Osteoblast (primary cell): ENCODE measurements at regions not wholly inside any gene's neighbourhood (a gene's known extent, or its start where the extent isn't known, plus 50 kb on each side); places are given as distances from the start of the nearest gene placed in this dataset.

Experiments
- DNase-seq: peaks from one replicate; pipeline ENCODE4 v3.0.0; 2011; ENCODE audit warnings: low spot score, mixed read lengths; ENCODE audit not compliant: insufficient read length; ENCODE audit errors: missing footprints
- H2AFZ ChIP-seq: 2 replicates; pipeline ENCODE4 v1.6.0; 2011; ENCODE audit warnings: mild to moderate bottlenecking, low read length
- H3K27ac ChIP-seq: 2 replicates; pipeline ENCODE4 v1.5.1; 2011; ENCODE audit warnings: mild to moderate bottlenecking, low read depth, low read length, moderate library complexity
- H3K27me3 ChIP-seq: 2 replicates; pipeline ENCODE4 v1.6.0; 2012; ENCODE audit warnings: mild to moderate bottlenecking, control low read depth, inconsistent platforms, low read length, moderate library complexity; ENCODE audit not compliant: insufficient read depth
- H3K36me3 ChIP-seq: 2 replicates; pipeline ENCODE4 v1.5.1; 2011; ENCODE audit warnings: mild to moderate bottlenecking, low read length, control low read depth, moderate library complexity; ENCODE audit not compliant: insufficient read depth
- H3K4me1 ChIP-seq: 2 replicates; pipeline ENCODE4 v1.5.1; 2011; ENCODE audit warnings: mild to moderate bottlenecking, low read length, control low read depth, moderate library complexity; ENCODE audit not compliant: insufficient read depth
- H3K4me2 ChIP-seq: 2 replicates; pipeline ENCODE4 v1.6.0; 2011; ENCODE audit warnings: mild to moderate bottlenecking, low read length; ENCODE audit not compliant: insufficient read depth
- H3K4me3 ChIP-seq: fragments of 200-600 bp; sonication (generic); 3 replicates; pipeline ENCODE4 v1.5.1; 2012; ENCODE audit warnings: mild to moderate bottlenecking, low read length, inconsistent platforms; ENCODE audit not compliant: insufficient read depth
- H3K79me2 ChIP-seq: 2 replicates; pipeline ENCODE4 v1.6.0; 2012; ENCODE audit warnings: mild to moderate bottlenecking, low read length, control low read depth, inconsistent platforms; ENCODE audit not compliant: insufficient read depth
- H3K9me3 ChIP-seq: 2 replicates; pipeline ENCODE4 v1.5.1; 2011; ENCODE audit warnings: low read depth, low read length, control low read depth
- H4K20me1 ChIP-seq: 2 replicates; pipeline ENCODE4 v1.6.0; 2012; ENCODE audit warnings: mild to moderate bottlenecking, low read length, control low read depth; ENCODE audit not compliant: insufficient read depth
- CTCF ChIP-seq: IDR thresholded peaks from 2 replicates; pipeline ENCODE4 v1.5.1; 2011; ENCODE audit warnings: mild to moderate bottlenecking, low read depth, low read length, moderate library complexity; ENCODE audit errors: extremely low read depth

DNA sequence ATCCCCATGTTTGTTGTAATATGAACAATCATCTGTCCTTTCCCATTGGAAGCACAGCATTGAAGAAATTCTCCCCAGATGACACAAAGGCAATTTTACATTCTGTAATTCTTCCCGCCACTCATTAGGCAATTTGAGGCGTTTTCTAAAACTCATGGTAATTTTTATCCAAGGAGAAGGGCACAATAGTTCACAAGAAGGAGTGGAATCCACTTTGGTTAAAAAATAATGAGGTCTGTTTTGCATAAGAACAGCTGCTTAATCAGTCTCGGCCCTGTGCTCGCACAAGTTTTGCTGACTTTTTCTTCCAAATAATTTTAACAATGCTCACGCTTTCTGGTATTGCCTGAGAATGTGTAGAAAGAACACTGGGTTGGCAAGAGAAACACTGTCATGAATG, 94.0 kb downstream of the CAVIN4 start:
- no peaks in the 10 kb centered on the region for H3K79me2 ChIP-seq
- no peak overlapping the region for H3K4me2 ChIP-seq
- no peak overlapping the region for H2AFZ ChIP-seq
- no peaks in the 10 kb centered on the region for H3K4me1 ChIP-seq
- H3K4me3 ChIP-seq: no peak overlapping the region
- H3K36me3 ChIP-seq: no peaks in the 10 kb centered on the region
- H3K27ac ChIP-seq: no peak overlapping the region
- H3K9me3 ChIP-seq: no peaks in the 10 kb centered on the region
- no peak for DNase-seq
- no peaks in the 10 kb centered on the region for H3K27me3 ChIP-seq
- no peak for TF ChIP-seq CTCF
- H4K20me1 ChIP-seq: no peaks in the 10 kb centered on the region

GRCh38 chr9:100673249-100673648, 95.4 kb downstream of the CAVIN4 start:
- Histone ChIP-seq H3K4me1 (no peaks in the 10 kb centered on the region), H3K79me2 (no peaks in the 10 kb centered on the region), H3K4me2 (no peak overlapping the region), H3K27me3 (no peaks in the 10 kb centered on the region), H3K4me3 (no peak overlapping the region), H3K9me3 (no peaks in the 10 kb centered on the region), H2AFZ (no peak overlapping the region), H3K27ac (no peak overlapping the region), H3K36me3 (no peaks in the 10 kb centered on the region), H4K20me1 (no peaks in the 10 kb centered on the region)
- no peak for TF ChIP-seq CTCF
- DNase-seq: no peak

DNA sequence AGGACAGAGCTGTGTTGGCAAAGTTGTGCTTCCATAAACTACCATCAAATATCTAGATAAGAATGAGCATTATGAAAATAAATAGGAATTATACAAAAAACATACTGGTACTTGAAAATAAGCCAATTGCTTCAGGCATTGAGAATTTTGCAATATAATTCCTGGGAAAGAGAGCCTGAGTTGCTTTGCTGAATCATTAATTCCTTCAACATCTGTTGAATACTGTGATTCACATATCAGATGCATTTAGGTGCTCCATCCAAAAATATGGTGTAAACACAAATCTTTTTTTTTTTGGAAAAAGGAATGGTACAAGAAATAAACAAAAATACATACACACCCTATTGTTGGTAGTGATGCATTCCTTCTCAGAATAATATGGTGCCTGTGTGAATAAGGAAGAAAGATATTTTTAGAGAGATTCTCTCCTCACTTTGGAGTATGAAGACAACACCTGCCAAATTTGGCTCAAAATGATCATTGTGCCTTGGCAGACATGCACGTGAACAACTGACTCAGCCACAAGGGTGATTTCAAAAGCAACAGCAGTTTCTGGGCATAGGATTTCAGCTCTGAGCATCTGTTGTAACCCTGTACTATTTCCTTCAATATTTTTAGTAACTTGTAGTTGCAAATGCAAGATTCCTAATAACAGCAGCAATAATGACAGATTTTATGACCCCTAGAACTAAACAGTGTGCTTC, 96.7 kb downstream of the CAVIN4 start:
- DNase-seq: no peak

DNA sequence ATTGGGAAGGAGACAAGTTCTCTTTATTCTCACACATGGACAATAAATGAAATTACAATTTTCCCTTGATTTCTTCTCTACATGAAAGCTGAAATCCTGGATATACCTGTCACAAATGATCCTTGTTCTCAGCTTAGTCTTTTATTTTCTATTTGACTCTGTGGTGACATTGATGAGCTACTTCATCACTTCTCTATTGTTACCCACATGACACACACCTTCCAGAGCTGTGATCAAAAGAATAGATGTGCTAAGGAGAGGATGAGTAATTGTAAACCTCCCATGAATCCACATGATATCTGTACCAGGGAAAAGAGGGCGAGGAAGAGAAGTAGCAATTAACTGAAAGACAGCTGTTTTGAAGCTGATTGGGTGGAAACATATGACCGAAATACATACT, 102.0 kb downstream of the CAVIN4 start:
- Histone ChIP-seq H4K20me1 (no peaks in the 10 kb centered on the region), H3K9me3 (no peaks in the 10 kb centered on the region), H3K27me3 (no peaks in the 10 kb centered on the region), H3K4me3 (no peak overlapping the region), H2AFZ (no peak overlapping the region), H3K4me2 (no peak overlapping the region), H3K79me2 (no peaks in the 10 kb centered on the region), H3K36me3 (no peaks in the 10 kb centered on the region), H3K27ac (no peak overlapping the region), H3K4me1 (no peaks in the 10 kb centered on the region)
- no peak for DNase-seq
- TF ChIP-seq CTCF: no peak

More for the DNA sequence above, 96.7 kb downstream of the CAVIN4 start:
- no peak overlapping the region for H2AFZ ChIP-seq
- no peak overlapping the region for H3K27ac ChIP-seq
- no peaks in the 10 kb centered on the region for H3K79me2 ChIP-seq
- no peak overlapping the region for H3K4me2 ChIP-seq
- no peaks in the 10 kb centered on the region for H3K36me3 ChIP-seq
- H3K27me3 ChIP-seq: no peaks in the 10 kb centered on the region
- H4K20me1 ChIP-seq: no peaks in the 10 kb centered on the region
- no peaks in the 10 kb centered on the region for H3K4me1 ChIP-seq
- TF ChIP-seq CTCF: no peak
- H3K9me3 ChIP-seq: no peaks in the 10 kb centered on the region
- H3K4me3 ChIP-seq: no peak overlapping the region
